Activated B cell treated with CpG ODN at 0.5 μM for 24 hours (primary cell): ENCODE measurements at regions not wholly inside any gene's neighbourhood (a gene's known extent, or its start where the extent isn't known, plus 50 kb on each side); places are given as distances from the start of the nearest gene placed in this dataset.

ENCODE experiments used
- ATAC-seq: fragments of 200-7000 bp; cut with Tn5 transposase; one replicate; pipeline ENCODE4 v1.10.0; 2021; ENCODE audit warnings: low read depth, mild to moderate bottlenecking, moderate library complexity
- CTCF ChIA-PET: fragments of 350-600 bp; sonication (Branson Sonifier 250); formaldehyde crosslinking; loops from one replicate; lab custom pipeline; 2021; ENCODE audit warnings: antibody characterized with exemption; lab: Charles Lee
- POLR2A ChIA-PET: fragments of 350-600 bp; sonication (Branson Sonifier 250); formaldehyde crosslinking; loops from one replicate; lab custom pipeline; 2021; ENCODE audit warnings: antibody characterized with exemption; lab: Charles Lee
- DNase-seq: peaks from one replicate; pipeline ENCODE4 v3.0.0; 2022
- H3K27ac Mint-ChIP-seq: one replicate; pipeline ENCODE4 v1.8.0; 2020; ENCODE audit warnings: mixed read lengths
- H3K27me3 Mint-ChIP-seq: one replicate; pipeline ENCODE4 v1.8.0; 2021; ENCODE audit warnings: mixed read lengths
- H3K36me3 Mint-ChIP-seq: one replicate; pipeline ENCODE4 v1.8.0; 2021; ENCODE audit warnings: low read depth, mixed read lengths
- H3K4me1 Mint-ChIP-seq: one replicate; pipeline ENCODE4 v1.8.0; 2021; ENCODE audit warnings: mixed read lengths
- H3K4me3 Mint-ChIP-seq: one replicate; pipeline ENCODE4 v1.8.0; 2020; ENCODE audit warnings: mild to moderate bottlenecking, mixed read lengths
- H3K9me3 Mint-ChIP-seq: one replicate; pipeline ENCODE4 v1.8.0; 2020; ENCODE audit warnings: mixed read lengths
- intact Hi-C: fragments of 100-400 bp; cut with micrococcal nuclease; formaldehyde crosslinking; loops from one replicate; pipeline ENCODE4 v1.15.1; 2024
- TF ChIP-seq, protein P1 (sequence below): fragments of 200-600 bp; IDR thresholded peaks from one replicate; pipeline ENCODE4 v1.8.0; 2022; ENCODE audit warnings: antibody characterized with exemption, mild to moderate bottlenecking

DNA sequence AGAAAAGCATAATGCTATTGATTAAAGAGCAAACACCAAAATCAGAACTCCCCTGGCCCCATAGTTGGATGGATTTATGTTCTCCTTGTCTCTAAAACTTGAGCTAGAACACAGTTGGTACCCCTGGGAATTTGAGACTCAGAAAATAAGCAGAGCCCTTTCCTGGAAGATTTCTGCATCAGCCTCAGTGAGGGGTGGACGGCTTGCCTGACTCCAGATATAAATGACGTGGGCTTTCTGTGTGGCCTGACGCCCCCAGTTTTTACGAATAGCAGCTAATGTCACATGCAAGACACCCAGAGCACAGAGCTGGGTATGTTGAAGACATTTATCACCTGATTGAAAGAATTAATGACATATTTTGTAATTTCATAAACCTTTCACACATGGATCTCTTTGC, 130.8 kb downstream of the TRIM29 start:
- peaks cover 25% of the 10 kb centered on the region for H3K27me3 Mint-ChIP-seq

DNA sequence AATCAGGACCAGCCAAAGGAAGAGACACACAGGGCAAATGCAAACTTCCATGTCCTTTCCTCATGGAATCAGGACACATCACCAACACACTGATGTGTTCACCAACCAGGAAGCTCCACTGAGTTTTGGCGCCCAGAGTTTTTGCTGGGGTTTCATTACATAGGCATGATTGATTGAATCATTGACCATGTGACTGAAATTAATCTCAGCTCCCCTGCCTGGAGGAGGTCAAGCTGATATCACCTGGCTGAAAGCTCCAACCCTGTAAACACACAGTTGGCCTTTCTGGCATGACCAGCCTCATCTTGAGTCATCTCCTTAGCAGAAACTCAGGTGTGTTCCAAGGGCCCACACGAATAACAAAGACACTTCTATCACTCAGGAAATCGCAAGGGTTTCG, 133.2 kb downstream of the TRIM29 start:
- Mint-ChIP-seq H3K4me3 (no peak overlapping the region), H3K4me1 (no peaks in the 10 kb centered on the region), H3K27me3 (peaks cover 33% of the 10 kb centered on the region), H3K27ac (no peak overlapping the region), H3K36me3 (no peaks in the 10 kb centered on the region), H3K9me3 (peaks cover 2% of the 10 kb centered on the region)
- intact Hi-C loops = no loop called here
- ChIA-PET POLR2A (no interaction called here), CTCF (no interaction called here)
- DNase-seq (no peak), ATAC-seq (no peak)
- TF ChIP-seq, protein P1, sequence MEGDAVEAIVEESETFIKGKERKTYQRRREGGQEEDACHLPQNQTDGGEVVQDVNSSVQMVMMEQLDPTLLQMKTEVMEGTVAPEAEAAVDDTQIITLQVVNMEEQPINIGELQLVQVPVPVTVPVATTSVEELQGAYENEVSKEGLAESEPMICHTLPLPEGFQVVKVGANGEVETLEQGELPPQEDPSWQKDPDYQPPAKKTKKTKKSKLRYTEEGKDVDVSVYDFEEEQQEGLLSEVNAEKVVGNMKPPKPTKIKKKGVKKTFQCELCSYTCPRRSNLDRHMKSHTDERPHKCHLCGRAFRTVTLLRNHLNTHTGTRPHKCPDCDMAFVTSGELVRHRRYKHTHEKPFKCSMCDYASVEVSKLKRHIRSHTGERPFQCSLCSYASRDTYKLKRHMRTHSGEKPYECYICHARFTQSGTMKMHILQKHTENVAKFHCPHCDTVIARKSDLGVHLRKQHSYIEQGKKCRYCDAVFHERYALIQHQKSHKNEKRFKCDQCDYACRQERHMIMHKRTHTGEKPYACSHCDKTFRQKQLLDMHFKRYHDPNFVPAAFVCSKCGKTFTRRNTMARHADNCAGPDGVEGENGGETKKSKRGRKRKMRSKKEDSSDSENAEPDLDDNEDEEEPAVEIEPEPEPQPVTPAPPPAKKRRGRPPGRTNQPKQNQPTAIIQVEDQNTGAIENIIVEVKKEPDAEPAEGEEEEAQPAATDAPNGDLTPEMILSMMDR = no peak

More for the DNA sequence above, 130.8 kb downstream of the TRIM29 start:
- no peaks in the 10 kb centered on the region for H3K9me3 Mint-ChIP-seq
- intact Hi-C loops = no loop called here
- H3K27ac Mint-ChIP-seq = no peak overlapping the region
- H3K36me3 Mint-ChIP-seq = no peaks in the 10 kb centered on the region
- no peak for ATAC-seq
- POLR2A ChIA-PET = no interaction called here
- no peak overlapping the region for H3K4me3 Mint-ChIP-seq
- CTCF ChIA-PET = no interaction called here
- no peaks in the 10 kb centered on the region for H3K4me1 Mint-ChIP-seq
- TF ChIP-seq, protein P1 = no peak
- no peak for DNase-seq

GRCh38 chr11:120001178-120002090, 136.5 kb downstream of the TRIM29 start:
- intact Hi-C loops = no loop called here
- Mint-ChIP-seq H3K36me3 (no peaks in the 10 kb centered on the region), H3K27ac (no peak overlapping the region), H3K4me3 (no peak overlapping the region), H3K9me3 (peaks cover 6% of the 10 kb centered on the region), H3K27me3 (peaks cover 31% of the 10 kb centered on the region), H3K4me1 (no peaks in the 10 kb centered on the region)
- ChIA-PET CTCF (no interaction called here), POLR2A (no interaction called here)
- ATAC-seq (no peak), DNase-seq (no peak)
- TF ChIP-seq, protein P1 = no peak

GRCh38 chr11:119999220-119999619, 138.7 kb downstream of the TRIM29 start:
- Mint-ChIP-seq H3K4me3 (no peak overlapping the region), H3K27me3 (peaks cover 30% of the 10 kb centered on the region), H3K27ac (no peak overlapping the region), H3K9me3 (peaks cover 6% of the 10 kb centered on the region), H3K4me1 (no peaks in the 10 kb centered on the region), H3K36me3 (no peaks in the 10 kb centered on the region)
- intact Hi-C loops = no loop called here
- DNase-seq = no peak
- ChIA-PET POLR2A (no interaction called here), CTCF (no interaction called here)
- ATAC-seq = no peak
- TF ChIP-seq, protein P1 = no peak

DNA sequence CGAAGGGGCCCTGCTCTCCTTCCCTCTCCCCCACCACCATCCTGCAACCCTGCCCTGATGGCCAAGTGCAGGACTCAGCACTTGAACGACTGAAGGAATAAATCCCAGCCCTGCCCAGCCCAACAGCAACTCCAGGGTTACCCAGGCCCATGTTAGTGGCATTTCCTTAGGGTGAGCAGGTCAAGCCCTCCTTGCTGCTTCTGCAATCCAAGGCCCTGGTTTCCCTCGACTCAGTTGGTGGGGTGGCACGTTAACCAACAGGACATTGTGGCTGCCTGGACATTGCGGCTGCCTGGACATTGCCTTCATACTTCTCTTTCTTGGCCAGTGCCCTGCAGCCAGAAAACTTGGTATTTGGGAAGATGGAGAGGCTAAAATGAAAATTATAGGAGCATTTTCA, 141.4 kb downstream of the TRIM29 start:
- TF ChIP-seq, protein P1 = no peak
- CTCF ChIA-PET = no interaction called here

More for the DNA sequence above, 141.4 kb downstream of the TRIM29 start:
- POLR2A ChIA-PET = no interaction called here
- Mint-ChIP-seq H3K27ac (no peak overlapping the region), H3K27me3 (peaks cover 23% of the 10 kb centered on the region), H3K4me1 (no peaks in the 10 kb centered on the region), H3K9me3 (peaks cover 6% of the 10 kb centered on the region), H3K36me3 (no peaks in the 10 kb centered on the region), H3K4me3 (no peak overlapping the region)
- ATAC-seq (no peak), DNase-seq (no peak)
- intact Hi-C loops = no loop called here
